ELR (cell line): ENCODE measurements at regions not wholly inside any gene's neighbourhood (a gene's known extent, or its start where the extent isn't known, plus 50 kb on each side); places are given as distances from the start of the nearest gene placed in this dataset.
"Not testable (repeated sequence)": the region's sequence is repeated elsewhere in the genome, so short reads cannot be mapped to it uniquely, and the experiment has no call there.

Experiments used
- DNase-seq: peaks from one replicate; pipeline ENCODE4 v3.0.0-alpha.2; 2015; ENCODE audit warnings: low read depth

- DNase-seq, result no peak
These were observed 75.7 kb downstream of the C18orf54 start for GRCh38 chr18:54433368-54433767.

GRCh38 chr18:54433857-54434256 lies 76.2 kb downstream of the C18orf54 start:
- no peak for DNase-seq

DNA sequence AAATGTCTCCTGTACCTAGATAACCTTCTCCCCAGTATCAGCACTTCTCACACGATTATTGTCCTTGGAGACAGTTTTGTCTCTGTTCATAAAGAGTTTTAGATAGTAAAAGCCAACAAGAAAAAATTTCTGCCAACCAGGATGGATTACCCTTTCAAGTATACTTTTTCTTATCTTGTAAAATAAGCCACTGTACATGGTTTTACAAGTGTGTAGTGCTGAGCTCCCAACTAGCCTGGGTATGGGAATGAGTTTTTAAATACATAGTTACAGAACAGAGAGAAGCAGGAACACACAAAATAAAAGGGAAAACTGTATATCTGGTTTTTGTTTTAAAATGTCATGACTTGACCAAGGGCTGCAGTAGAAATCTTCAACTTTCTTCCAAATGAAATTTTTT lies 76.7 kb downstream of the C18orf54 start:
- no peak for DNase-seq

- DNase-seq, result no peak
These were observed 78.8 kb downstream of the C18orf54 start for GRCh38 chr18:54436501-54436900.

DNA sequence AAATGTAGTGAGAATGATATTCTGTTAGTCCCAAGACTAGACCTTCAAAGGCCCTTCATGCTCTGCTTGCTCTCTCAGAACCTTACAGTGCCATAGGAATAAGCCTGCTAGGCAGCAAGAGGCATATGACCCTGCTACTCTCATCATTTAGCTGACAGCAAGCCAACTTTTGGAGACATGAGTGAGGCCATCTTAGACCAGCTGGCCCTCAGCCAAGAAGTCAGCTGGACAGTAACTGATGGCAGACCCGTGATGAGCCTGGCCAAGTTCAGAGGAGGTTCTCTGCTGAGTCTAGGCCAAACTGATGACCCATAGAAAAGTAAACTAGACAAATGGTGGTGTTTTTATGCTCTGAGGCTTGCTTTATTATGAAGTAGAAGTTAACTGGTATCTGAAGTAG lies 82.6 kb downstream of the C18orf54 start:
- DNase-seq, result no peak

GRCh38 chr18:54444319-54444914 lies 86.7 kb downstream of the C18orf54 start:
- peak; percentile 66 for DNase-seq

- peak; percentile 43 for DNase-seq
These were observed 96.3 kb downstream of the C18orf54 start for GRCh38 chr18:54453996-54454395.

GRCh38 chr18:54465502-54465901 lies 107.8 kb downstream of the C18orf54 start:
- no peak for DNase-seq

- DNase-seq, result no peak
These were observed 108.7 kb downstream of the C18orf54 start for GRCh38 chr18:54466248-54467005.

DNA sequence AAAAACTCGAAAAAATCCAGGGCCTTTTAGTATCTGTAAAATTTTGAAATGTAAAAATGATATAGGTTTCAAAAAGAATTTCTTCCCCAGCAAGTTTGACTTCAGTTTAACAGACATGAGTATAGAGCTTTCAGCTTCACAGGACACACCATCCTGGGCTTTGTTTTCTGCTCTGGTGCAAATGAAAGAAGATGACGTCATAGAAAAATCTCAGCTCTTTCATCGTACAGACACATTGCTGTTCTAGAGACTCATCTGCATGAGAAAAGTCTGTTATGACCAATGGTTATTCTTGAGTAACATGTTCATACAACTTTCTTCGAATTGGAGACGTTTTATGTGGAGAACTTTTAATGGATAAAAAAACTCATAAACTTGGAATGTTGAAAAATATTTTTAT lies 111.7 kb upstream of the DYNAP start:
- no peak for DNase-seq

GRCh38 chr18:54480616-54481015 lies 110.4 kb upstream of the DYNAP start:
- DNase-seq, result no peak

- DNase-seq, result not testable (repeated sequence)
These were observed 88.6 kb upstream of the DYNAP start for GRCh38 chr18:54502451-54502850.

DNA sequence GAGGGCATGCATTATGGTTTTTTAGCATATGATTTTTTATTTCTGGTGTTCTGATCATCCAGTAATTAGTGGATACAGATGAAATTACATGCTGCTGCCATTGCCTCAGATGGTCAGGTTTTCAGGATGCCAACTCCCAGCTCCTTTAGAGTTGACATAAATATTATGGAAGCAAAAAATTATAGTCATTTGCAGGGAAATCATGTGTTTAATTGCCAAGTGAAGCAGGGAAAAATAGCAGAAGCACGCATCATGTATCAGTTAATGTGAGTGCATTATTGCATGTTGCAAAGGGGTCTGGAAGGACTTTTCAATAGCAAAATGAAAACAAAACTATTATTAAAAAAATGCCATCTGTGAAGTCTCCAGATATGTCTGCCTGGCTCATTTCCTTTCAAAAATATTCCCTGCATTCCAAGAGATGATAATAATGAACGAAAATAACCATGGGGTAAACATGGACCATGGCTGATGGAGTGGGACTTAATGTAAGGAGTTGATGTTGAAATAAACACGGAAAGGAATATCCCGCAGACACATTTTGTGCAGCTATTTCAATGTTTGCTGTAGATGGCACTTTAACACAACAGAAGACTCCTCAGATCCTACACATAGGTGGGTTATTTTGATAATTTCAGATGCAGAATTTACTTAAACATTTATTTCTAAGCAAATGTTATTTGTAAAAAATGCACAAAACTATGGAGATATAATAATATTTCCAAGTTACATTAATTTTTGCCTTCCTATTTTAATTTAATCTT lies 87.7 kb upstream of the DYNAP start:
- DNase-seq, result no peak

DNA sequence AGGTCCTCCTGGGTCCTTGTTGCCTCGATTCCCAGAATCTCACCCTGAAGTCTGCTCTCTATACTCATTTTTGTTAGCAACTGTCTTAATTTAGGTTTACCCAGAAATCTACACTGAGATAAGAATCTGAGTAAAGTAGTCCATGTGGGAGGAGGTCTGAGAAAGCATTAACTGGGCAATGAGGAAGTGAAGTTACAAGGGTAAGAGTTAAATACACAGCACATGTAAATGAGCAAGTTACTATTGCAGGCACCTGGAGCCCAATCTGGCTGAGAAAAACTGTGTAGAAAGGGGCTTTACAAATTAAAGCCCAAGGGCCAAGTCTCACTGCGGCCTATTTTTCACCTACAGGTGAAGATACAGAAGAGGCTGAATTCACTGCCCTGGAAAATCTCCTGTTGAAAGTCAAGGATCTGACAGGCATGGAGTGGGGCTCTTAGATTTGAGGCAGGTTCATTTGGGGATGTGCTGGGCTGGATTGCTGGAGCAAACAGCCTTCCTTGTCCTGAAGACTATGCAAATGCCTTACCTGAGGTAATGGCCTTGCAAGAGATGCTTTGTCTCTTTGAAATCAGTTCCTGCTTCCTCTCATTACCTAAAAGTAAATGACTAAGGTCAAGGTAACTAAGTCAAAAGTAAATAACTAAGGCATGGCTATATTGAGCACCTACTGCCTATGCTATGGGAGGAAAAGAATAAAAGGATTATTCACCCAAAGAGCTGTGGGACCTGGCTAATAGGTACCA lies 84.4 kb upstream of the DYNAP start:
- no peak for DNase-seq

DNA sequence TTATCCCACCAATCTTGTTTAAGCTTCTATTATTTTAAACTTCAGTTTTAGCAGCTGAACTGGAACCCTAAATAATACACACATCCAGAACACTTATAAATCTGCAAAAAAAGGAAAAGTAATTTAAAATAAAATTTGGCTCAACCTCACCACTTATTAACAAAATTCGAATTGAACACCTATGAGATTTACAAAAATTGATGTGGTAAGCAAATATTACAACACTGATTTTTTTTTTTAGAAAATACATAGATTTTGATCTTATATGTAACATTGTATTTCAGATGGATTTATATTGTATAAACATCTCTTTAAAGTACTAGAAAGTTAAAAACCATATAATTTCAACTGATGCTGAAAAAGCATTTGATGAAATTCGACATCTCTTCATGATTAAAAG lies 81.3 kb upstream of the DYNAP start:
- DNase-seq, result no peak

DNA sequence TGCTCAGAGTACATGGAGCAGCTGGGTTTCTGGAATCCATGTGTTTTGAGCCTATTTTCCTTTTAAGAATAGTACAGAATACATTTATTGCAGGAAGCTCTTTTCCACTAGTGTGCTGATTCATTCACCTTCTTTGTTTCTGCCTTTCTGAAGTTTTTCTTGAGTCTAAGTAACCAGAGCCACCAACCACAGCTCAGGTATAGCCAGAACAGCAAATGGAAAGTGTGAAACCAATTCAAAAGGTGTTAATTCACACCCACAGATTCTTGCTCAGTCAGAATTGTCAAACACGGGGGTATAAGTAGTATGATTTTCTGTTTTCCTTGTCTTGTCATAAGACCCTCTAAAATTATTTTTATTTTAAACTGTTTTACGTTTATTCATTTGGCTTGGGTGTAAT lies 75.9 kb upstream of the DYNAP start:
- DNase-seq, result no peak

DNA sequence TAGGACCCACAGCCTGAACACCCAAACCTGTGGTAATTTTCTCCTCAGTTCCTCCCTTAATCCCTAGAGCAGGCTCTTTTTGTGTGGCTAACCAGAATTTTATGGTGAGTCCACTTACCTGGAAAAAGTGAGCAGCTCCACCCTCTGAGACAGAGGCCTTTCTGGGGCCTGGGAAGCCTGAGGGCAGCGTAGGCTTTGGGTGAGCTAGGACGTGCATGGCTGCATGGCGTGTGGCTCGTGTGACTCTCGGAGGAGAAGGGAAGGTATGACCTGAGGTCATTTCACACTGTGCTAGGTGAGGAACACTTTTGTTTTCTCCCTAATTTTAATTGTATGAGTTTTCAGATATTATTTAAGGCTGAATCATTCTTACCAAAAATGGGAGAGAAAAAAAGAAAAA lies 73.5 kb upstream of the DYNAP start:
- no peak for DNase-seq

DNA sequence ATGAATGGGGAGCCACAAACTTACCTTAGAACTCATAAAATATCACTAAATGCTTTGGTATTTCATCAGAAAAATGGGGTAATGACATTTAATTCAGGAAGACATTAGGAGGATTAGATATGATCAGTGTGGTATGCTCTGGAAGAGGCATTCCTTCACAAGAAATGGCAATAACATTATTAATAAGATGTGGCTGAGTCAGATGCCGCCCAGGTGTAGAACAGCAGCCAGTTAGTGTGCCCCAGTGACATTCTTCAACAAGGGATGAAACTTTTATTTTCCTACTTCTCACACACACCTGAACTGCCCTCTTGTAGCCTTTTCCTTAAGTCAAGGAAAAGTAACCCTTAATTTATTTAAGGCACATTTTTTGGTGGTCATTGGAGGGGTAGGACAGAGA lies 69.2 kb upstream of the DYNAP start:
- DNase-seq, result no peak

DNA sequence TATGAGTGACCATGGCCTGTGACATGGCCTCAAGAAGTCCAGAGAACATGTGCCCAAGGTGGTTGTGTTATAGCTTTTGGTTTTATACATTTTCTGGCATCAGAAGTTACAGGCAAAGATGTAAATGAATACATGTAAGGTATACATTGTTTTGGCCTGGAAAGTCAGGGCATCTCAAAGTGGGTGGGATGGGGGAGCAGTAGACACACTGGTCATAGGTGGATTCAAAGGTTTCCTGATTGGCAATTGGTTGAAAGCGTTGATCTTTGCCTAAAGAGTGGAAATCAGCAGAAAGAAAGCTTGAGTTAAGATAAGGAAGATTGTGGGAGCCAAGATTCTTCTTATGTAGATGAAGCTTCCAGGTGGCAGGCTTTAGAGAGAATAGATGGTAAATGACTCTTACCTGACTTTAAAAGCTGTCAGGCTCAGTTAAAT lies 62.1 kb upstream of the DYNAP start:
- DNase-seq, result no peak

- DNase-seq, result no peak
These were observed 61.6 kb upstream of the DYNAP start for GRCh38 chr18:54529444-54529843.

- no peak for DNase-seq
These were observed 60.8 kb upstream of the DYNAP start for GRCh38 chr18:54530285-54530684.

DNA sequence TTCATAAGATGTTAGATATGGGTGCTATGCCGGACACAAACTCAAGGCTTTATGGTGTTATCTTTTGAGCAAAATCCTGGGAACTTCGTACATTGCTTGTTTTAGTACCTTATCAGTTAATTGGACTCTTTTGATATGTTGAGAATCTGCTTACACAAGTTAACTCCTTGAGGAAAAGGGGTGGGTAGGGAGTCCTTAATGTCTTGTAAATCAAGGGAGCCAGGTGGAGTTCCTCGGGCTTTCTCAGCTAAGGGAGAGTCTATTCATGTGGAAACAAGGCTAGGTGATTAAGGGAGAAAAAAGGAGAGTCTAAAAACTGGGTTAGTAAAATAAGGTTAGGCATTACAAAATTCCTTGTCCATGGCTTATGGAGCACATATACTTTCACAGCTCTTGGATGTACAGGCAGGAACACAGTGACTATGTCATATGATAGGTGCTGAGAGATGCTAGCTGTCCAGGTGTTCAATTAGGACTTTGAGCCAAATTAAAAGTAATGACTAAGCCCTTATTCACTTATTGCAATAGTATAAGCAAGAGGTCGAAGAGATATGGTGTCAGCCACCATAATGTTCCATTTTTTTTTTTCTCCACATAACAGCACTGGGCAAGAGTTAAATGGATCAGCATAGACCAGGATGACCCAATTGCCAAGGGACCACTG lies 59.5 kb upstream of the DYNAP start:
- DNase-seq, result no peak
